Fibroblast of pulmonary artery (primary cell): ENCODE measurements at regions not wholly inside any gene's neighbourhood (a gene's known extent, or its start where the extent isn't known, plus 50 kb on each side); places are given as distances from the start of the nearest gene placed in this dataset.

Experiments used
- DNase-seq: peaks from one replicate; pipeline ENCODE4 v3.0.0-alpha.2; 2010; ENCODE audit warnings: low read depth
- H3K4me3 ChIP-seq: replicated peaks from 2 replicates; pipeline ENCODE4 v1.5.1; 2011; ENCODE audit warnings: low read depth, mild to moderate bottlenecking, control low read depth, low read length, moderate library complexity
- TF ChIP-seq, protein P1 (sequence below): IDR thresholded peaks from 2 replicates; pipeline ENCODE4 v1.5.1; 2011; ENCODE audit warnings: mild to moderate bottlenecking, control low read depth, low read length, inconsistent platforms; ENCODE audit errors: missing control alignments

DNA sequence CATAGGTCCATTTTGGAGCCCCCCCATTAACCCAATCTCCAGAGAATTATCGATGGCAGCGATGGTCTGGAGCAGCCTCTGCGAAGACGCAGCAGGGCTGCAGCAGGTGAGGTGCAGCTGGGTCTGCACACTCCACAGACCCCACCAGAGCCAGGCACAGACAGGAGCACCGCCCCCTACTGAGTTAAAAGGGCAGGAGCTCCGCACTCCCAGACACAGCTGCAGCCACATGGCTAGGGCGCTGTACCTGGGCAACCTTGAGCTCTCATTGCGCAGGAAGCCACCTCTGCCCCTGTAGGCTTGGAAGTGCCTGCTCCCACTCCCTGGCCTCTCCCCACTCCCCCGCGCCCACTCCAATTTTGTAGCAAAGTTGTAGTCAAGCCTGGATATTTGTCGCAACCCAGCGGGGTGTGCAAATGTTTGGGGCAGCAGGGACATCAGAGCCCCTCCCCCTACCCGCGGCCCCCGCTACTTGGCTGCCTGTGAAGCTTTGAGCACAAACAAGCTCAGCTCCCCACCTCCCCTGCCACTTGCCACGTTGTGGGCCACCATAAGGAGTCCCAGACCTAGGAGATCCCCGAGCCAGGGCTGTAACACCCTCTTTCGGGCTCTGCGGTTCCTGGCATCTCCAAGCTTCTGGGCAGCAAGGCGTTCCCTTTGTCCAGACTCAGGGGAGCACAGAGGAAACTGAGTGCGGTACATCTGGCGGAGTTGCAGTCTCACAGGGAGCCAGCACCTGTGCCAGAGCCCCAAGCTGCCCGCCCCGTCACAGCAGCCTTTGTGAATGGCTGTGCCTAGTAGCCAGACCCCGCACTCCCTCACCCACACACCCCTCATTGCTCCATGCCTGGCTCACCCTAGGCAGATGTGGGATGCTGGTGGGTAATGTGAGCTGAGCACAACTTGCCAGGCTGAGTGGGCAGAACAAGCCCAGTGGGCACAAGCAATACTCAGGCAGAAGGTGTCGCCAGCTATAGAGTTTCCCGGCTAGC lies 949.7 kb upstream of the SLITRK1 start:
- DNase-seq, result no peak
- H3K4me3 ChIP-seq, result no peak overlapping the region
- TF ChIP-seq, protein P1, sequence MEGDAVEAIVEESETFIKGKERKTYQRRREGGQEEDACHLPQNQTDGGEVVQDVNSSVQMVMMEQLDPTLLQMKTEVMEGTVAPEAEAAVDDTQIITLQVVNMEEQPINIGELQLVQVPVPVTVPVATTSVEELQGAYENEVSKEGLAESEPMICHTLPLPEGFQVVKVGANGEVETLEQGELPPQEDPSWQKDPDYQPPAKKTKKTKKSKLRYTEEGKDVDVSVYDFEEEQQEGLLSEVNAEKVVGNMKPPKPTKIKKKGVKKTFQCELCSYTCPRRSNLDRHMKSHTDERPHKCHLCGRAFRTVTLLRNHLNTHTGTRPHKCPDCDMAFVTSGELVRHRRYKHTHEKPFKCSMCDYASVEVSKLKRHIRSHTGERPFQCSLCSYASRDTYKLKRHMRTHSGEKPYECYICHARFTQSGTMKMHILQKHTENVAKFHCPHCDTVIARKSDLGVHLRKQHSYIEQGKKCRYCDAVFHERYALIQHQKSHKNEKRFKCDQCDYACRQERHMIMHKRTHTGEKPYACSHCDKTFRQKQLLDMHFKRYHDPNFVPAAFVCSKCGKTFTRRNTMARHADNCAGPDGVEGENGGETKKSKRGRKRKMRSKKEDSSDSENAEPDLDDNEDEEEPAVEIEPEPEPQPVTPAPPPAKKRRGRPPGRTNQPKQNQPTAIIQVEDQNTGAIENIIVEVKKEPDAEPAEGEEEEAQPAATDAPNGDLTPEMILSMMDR, result no peak

DNA sequence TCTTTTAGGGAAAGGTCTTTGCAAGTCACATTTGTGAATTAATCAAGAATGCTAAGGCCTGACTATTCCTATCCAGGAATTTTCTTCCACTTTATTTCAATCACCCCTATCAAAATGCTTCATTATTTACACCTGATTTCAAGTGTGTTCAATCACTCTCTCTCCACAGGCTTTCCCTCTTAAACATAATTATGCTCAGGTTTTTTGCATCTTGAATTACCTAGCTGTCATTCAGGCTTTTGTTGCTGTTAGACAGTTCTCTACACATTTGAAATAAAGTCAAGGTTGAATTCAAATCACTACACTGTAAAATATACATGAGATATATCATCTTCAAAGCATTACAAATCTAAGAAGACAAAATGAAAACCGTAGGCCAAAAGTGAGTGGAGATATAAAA lies 941.3 kb upstream of the SLITRK1 start:
- TF ChIP-seq, protein P1, result no peak
- no peak for DNase-seq
- no peak overlapping the region for H3K4me3 ChIP-seq

DNA sequence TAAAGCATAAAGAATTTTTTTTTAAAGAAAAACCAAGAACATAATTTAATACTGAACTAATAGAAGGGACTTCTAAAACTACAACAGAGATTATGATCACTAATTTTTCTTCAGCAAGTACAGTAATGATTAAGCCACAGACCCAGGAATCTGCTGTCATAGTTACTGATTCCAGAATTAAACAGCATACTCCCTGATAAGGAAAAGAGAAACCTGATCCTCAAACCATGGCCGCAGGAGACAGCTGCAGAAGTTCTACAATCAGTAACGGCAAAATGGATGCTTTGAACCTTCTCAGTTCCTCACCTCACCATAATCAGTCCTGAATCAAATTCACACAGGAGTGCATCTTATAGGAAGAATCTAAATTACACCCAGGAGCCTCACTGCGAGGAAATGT lies 939.0 kb upstream of the SLITRK1 start:
- TF ChIP-seq, protein P1, result no peak
- DNase-seq, result no peak
- no peak overlapping the region for H3K4me3 ChIP-seq

DNA sequence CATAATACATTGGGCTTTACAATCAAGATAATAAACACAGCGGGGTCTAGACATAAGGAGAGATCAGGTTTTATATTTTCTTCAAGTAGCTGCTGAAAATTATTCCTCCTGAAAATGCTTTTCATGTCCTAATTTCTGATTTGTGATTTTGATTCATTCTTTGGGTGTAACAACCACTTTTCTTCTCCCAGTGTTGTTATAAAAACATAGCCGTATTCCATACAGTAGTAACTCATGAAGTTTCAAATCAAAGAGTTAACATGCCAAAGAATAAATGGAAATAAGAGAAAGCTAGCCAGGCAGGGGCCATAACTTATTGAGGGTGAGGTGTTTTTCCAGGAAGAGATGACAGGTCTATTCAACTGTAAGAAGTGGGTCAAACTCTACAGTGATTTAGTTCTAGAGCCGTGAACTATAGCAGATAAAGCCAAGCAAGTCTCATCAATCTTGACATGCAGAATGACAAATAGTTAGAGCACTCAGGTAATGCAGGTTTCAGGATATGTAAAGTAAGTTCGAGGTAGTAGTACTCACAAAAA lies 934.4 kb upstream of the SLITRK1 start:
- H3K4me3 ChIP-seq, result no peak overlapping the region
- DNase-seq, result no peak
- TF ChIP-seq, protein P1, result no peak

DNA sequence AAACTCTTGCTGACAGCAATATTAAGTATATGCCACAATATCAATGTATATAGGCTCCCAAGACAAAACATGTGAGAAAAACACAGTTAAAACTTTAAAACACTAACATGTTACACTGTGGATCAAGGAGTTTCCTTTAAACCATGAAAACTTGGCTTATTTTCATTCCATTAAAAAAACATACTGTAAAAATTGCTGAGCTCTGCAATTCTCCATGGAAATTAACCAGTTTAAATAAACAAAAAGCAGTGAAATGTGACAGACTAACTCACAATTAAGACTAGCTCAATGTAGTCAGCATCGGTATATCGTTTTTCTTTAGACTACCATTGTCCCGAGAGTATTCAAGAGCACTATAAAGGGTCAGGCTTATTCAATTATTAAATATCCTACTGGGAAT lies 930.5 kb upstream of the SLITRK1 start:
- DNase-seq, result no peak
- TF ChIP-seq, protein P1, result no peak
- H3K4me3 ChIP-seq, result no peak overlapping the region

DNA sequence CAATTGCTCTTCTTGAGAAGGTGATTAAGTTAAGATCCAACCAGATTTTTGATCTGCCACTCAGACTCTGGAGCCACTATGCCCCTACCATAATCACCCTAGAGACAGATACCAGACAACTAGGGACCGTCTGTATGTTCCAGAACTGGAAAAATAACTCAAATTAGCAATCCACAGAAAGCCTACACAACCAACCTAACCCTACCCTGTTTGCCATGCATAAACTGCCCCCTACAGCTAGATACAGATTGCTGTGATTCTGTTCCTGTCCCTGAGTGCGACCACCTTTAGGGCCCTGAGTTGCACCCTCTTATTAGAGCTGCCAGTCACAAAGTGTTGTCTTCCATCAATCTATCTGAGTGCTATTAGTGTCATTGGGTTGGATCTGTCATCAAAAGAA lies 929.8 kb upstream of the SLITRK1 start:
- TF ChIP-seq, protein P1, result no peak
- H3K4me3 ChIP-seq, result no peak overlapping the region
- no peak for DNase-seq
